Skeletal muscle tissue (tissue), 3 donors: ENCODE measurements at regions not wholly inside any gene's neighbourhood (a gene's known extent, or its start where the extent isn't known, plus 50 kb on each side); places are given as distances from the start of the nearest gene placed in this dataset.
"Not testable (repeated sequence)": the region's sequence is repeated elsewhere in the genome, so short reads cannot be mapped to it uniquely, and the experiment has no call there.

Experiments used
- H3K27ac ChIP-seq: one replicate; pipeline ENCODE4 v1.7.0; 2013; ENCODE audit warnings: mild to moderate bottlenecking, low read depth, low read length, inconsistent platforms
- H3K27me3 ChIP-seq, 3 donors: one replicate each; pipeline ENCODE4 v1.7.0; 2013; ENCODE audit warnings: low read length in 3 of 3; ENCODE audit not compliant: control insufficient read depth in 3 of 3, insufficient read depth in 3 of 3
- H3K36me3 ChIP-seq, 3 donors: one replicate each; pipeline ENCODE4 v1.7.0; 2013; ENCODE audit warnings: low read length in 3 of 3; ENCODE audit not compliant: control insufficient read depth in 3 of 3, insufficient read depth in 3 of 3
- H3K4me1 ChIP-seq, 3 donors: one replicate each; pipeline ENCODE4 v1.7.0; 2013; ENCODE audit warnings: low read length in 3 of 3, mild to moderate bottlenecking in 3 of 3; ENCODE audit not compliant: control insufficient read depth in 3 of 3, insufficient read depth in 3 of 3
- H3K4me3 ChIP-seq, 3 donors: one replicate each; pipeline ENCODE4 v1.7.0; 2013; ENCODE audit warnings: low read length in 3 of 3
- H3K9ac ChIP-seq, 3 donors: one replicate each; pipeline ENCODE4 v1.7.0; 2013; ENCODE audit warnings: low read length in 3 of 3, mild to moderate bottlenecking in 3 of 3, moderate library complexity in 2 of 3, low read depth in 1 of 3
- H3K9me3 ChIP-seq, 3 donors: one replicate each; pipeline ENCODE4 v1.7.0; 2013; ENCODE audit warnings: low read length in 3 of 3; ENCODE audit not compliant: control insufficient read depth in 3 of 3
- donor health status: Osteomylitis.

DNA sequence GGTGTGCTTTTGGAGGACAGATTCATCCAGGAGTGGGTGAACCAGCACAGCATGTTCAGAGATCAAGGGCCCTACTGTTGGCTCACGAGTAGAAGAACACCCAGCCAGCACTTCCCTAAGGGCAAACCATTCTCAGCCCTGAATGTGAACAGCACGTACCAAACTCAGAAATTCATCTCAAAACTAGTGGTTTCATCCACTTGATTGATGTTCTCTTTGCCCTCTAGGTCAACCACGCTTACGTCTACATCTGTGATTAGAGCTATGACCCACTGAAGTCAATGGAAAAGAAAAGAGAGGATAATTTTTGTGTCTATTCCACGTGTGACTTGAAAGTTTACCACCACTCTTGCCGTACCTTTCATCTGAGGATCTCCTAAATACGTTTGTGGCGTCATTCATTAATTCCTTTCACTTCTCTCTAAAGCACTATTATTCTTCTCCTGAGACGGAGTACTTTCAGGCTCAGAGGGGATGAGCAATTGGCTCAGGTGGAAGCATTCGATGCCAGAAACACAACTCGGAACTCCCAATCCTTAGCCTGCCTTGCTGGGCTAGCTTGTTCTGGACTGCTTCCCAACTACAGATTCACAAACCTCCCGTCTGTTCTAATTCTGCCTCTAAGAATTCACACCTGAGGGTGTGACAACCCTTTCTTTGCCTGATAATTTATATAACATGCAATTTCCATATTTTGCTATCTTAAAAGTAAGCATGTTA is 57.3 kb upstream of the HIVEP3 start:
- H3K27ac ChIP-seq = no peak overlapping the region
- H3K9me3 ChIP-seq = no peaks in the 10 kb centered on the region
- H3K4me3 ChIP-seq = no peak overlapping the region
- H3K27me3 ChIP-seq = no peaks in the 10 kb centered on the region
- H3K9ac ChIP-seq = no peak overlapping the region
- peaks cover 0 to 4% (median 0%) of the 10 kb centered on the region in 3 donors for H3K4me1 ChIP-seq
- H3K36me3 ChIP-seq = no peaks in the 10 kb centered on the region

DNA sequence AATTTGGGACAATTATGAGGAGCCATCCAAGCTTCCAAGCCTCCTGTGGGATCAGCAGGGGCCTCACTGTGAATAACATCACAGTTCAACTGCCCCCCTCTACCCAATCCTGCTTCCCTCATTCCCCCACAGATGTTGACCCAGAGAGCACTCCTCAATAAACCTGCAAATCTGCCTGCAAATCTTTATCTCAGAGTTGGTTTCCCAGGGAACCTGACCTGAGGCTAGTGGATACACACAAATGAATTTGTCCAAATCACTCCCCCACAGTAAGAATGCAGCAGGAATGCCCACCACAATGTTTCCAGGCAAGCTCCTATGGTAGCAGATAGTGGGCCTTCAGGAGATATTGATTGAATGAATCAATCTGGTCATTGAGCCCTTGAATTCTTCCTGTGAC is 56.4 kb upstream of the HIVEP3 start:
- H3K9ac ChIP-seq = no peak overlapping the region
- H3K9me3 ChIP-seq = no peaks in the 10 kb centered on the region
- no peak overlapping the region for H3K27ac ChIP-seq
- no peak overlapping the region for H3K4me3 ChIP-seq
- no peaks in the 10 kb centered on the region for H3K36me3 ChIP-seq
- H3K4me1 ChIP-seq = peaks cover 0 to 4% (median 0%) of the 10 kb centered on the region in 3 donors
- H3K27me3 ChIP-seq = no peaks in the 10 kb centered on the region

DNA sequence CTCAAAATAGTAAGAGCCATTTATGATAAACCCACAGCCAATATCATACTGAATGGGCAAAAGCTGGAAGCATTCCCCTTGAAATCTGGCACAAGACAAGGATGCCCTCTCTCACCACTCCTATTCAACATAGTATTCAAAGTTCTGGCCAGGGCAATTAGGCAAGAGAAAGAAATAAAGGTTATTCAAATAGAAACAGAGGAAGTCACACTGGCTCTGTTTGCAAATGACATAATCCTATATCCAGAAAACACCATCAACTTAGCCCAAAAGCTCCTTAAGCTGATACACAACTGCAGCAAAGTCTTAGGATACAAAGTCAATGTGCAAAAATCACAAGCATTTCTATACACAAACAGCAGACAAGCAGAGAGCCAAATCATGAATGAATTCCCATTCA is 49.8 kb upstream of the HIVEP3 start:
- not testable (repeated sequence) for H3K4me1 ChIP-seq, H3K27me3 ChIP-seq, H3K9me3 ChIP-seq, H3K27ac ChIP-seq, H3K9ac ChIP-seq, H3K36me3 ChIP-seq, H3K4me3 ChIP-seq
